ENCODE measurements at regions not wholly inside any gene's neighbourhood (a gene's known extent, or its start where the extent isn't known, plus 50 kb on each side); places are given as distances from the start of the nearest gene placed in this dataset.

- TF ChIP-seq CTCF (IDR thresholded peaks at IDR 0.05; ENCODE audit: insufficient read depth, low read length) (no peak), REST (IDR thresholded peaks at IDR 0.05; ENCODE audit: insufficient replicate concordance, low read depth) (no peak), POLR2AphosphoS5 (IDR thresholded peaks at IDR 0.05; ENCODE audit: low read depth) (no peak), GABPA (IDR thresholded peaks at IDR 0.05; ENCODE audit: low read depth) (no peak)
Measured at GRCh38 chr20:22408521-22409402, 175.6 kb downstream of the FOXA2 start.

Data from HL-60 (cell line).